Activated CD4-positive, alpha-beta T cell treated with anti-CD3 and anti-CD28 coated beads, Interleukin-2, Interleukin-6, amounts not matched to agents 100 ng/mL and 50 ng/mL, durations not matched to agents 16 hours and 8 hours (primary cell): ENCODE measurements at regions not wholly inside any gene's neighbourhood (a gene's known extent, or its start where the extent isn't known, plus 50 kb on each side); places are given as distances from the start of the nearest gene placed in this dataset.
"Not testable (repeated sequence)": the region's sequence is repeated elsewhere in the genome, so short reads cannot be mapped to it uniquely, and the experiment has no call there.

Source experiments
- DNase-seq: peaks from one replicate; pipeline ENCODE4 v3.0.0-alpha.2; 2020

DNA sequence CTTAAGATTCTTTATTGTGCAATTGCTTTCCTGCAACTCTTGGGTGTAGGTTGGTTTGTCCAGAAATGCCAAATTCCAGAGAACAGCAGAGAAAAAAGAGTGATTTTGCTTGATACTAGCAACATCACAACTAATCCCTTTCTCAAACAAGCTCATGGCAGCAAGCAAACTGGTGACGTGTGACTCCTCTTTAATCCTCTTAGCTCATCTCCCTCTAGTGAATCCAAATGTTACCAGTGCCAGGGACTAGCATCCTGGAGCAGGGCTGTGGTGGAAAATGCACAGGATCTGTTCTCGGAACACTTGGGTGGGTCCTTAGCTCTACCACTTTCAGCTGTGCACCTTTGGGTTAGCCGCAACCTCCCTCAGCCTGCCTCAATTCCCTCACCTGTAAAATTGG lies 204.0 kb upstream of the CCL2 start:
- no peak for DNase-seq

GRCh38 chr17:34054495-34054894 lies 200.6 kb upstream of the CCL2 start:
- DNase-seq = no peak

DNA sequence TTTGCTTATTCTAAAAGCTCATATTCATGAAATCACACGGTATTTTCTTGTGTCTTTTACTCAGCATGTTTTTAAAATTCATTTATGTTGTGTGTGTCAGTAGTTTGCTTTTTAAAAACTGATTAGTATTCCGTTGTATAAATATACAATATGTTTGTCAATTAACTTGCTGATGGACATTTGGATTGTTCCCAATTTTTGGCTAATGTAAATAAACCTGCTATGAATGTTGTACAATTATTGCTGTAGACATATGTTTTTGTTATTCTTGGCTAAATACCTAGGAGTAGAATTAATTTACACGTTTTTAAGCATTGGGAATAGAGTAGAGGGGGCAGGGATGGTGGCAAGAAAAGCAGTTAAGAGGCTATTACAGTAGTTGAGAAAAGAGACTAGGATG lies 199.5 kb upstream of the CCL2 start:
- DNase-seq = no peak

DNA sequence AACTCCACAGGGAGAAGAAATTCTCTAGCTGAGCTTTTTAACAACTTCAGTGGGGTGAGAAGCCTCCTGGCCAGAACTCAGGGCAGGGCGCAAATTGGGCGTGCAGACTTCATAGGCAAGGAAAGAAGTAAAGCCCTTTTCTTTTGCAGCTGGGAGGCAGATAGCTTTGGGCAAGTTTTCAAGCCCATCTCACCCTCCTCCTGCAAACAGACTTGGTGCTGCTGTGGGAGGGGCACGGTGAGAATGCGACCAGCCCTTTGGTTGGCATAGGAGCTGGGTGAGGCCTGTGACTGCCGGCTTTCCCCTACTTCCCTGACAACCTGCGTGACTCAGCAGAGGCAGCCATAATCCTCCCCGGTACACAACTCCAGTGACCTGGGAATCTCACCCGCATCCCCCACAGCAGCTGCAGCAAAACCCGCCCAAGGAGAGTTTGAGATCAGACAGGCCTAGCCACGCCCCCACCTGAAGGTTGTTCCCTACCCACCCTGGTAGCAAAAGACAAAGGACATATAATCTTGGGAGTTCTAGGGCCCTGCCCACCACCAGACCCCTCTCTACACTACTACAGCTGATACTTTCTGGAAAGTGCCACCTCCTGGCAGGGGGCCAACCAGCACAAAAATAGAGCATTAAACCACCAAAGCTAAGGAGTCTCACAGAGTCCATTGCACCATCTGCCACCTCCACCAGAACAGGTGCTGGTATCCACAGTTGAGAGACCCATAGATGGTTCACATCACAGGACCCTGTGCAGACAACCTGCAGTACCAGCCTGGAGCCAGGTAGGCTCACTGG lies 195.5 kb upstream of the CCL2 start:
- no peak for DNase-seq

DNA sequence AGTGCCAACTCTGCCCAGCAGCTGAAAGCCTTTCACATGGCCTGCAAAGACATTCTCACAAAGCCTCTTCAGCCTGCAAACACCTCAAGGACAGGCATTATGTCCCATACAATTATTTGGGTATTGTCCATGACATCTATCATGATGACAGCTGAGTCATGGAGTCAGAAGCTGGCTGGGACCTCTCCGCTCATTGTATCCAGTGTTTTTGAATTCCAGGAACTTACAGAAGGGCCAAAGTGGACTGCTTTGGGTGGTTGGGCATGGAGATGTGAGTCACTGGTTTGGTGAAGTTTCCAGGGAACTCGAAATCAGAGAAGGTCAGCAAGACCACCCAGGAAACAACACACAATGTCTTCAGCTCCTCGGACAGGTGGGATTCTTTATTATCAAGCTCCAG lies 188.6 kb upstream of the CCL2 start:
- no peak for DNase-seq

- no peak for DNase-seq
These were observed 188.1 kb upstream of the CCL2 start for GRCh38 chr17:34067011-34067410.

- DNase-seq = no peak
These were observed 186.5 kb upstream of the CCL2 start for GRCh38 chr17:34068571-34068970.

DNA sequence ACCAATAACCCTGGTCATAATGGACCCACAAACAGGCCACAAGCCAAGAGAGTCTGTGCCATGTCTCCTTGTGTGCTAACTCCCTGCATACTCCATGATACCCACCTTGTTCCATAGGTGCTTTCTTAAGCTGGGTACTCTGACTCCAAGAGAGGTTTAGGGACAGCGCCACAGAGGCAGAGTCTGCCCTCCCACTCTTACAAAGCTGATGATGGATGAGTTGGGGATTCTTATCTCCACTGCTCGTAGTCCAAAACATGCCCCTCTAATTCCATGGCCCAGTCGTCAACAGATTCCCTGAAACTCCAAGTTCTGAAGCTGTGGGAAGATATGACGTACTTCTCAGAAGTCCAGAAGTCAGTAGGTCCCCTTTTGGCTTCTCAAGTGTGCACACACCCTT lies 184.4 kb upstream of the CCL2 start:
- no peak for DNase-seq

- no peak for DNase-seq
These were observed 183.1 kb upstream of the CCL2 start for GRCh38 chr17:34071886-34072420.

DNA sequence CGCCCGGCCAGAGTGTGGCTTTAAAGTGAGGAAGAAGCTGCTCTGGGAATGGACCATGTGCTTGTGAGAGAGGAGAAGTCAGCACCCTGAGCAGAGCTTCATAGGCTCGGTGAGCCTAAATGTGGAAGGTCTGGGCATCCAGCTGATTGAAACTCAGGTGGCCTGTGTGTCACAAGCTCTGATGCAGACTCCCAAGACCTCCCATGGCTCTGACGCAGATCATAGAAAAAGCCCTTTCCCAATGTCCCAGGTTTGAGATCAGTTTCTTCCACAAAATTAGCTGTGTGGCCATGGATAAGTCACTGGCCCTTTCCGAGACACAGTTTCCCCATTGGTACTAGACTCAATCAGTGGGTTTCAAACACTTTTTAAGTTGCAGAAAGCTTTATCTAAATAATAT lies 180.0 kb upstream of the CCL2 start:
- no peak for DNase-seq

GRCh38 chr17:34076743-34077631 lies 178.1 kb upstream of the CCL2 start:
- no peak for DNase-seq

- peak; percentile 1 for DNase-seq
These were observed 173.8 kb upstream of the CCL2 start for GRCh38 chr17:34081269-34081668.

- no peak for DNase-seq
These were observed 172.7 kb upstream of the CCL2 start for GRCh38 chr17:34082404-34082803.

GRCh38 chr17:34089042-34089441 lies 166.0 kb upstream of the CCL2 start:
- not testable (repeated sequence) for DNase-seq

DNA sequence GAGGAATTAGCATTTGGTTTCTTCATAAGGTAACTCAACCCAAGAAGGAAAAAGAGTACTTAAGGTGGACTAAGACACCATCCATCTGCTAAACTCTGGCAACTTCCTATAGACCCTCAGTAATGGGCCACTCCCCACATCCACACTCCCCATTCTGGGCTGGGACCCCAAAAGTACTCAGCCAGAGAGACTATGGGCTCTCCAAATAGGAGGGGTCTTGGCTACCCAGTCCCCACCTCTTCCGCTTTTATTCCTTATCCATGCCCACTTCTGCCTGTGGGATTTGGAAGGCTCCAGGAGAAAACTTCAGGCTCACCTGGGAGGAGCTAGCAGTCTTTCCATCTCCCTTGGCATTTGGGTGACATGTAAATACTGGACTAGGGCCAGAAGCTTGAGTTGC lies 164.5 kb upstream of the CCL2 start:
- no peak for DNase-seq

DNA sequence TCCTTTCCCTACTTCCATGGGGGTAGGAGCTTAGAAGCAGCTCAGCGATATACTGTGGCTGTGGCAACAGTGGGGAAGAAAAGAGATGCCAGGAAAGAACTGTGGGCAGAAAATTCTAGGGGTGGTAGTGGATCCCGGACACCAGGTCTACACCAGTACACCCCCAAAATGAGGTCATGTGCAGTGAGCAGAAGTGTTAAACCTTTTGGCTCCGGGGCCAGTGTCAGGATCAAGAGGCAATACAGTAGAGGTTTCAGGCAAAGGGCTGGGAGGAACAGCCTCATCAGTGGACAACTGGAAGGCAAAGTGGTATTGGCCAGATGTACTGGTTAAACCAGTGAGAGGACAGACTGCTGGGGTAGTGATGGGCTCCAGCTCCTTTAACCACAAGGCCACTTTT lies 163.1 kb upstream of the CCL2 start:
- DNase-seq = no peak

- no peak for DNase-seq
These were observed 160.0 kb upstream of the CCL2 start for GRCh38 chr17:34095106-34095505.

- DNase-seq = no peak
These were observed 156.4 kb upstream of the CCL2 start for GRCh38 chr17:34098699-34099098.

DNA sequence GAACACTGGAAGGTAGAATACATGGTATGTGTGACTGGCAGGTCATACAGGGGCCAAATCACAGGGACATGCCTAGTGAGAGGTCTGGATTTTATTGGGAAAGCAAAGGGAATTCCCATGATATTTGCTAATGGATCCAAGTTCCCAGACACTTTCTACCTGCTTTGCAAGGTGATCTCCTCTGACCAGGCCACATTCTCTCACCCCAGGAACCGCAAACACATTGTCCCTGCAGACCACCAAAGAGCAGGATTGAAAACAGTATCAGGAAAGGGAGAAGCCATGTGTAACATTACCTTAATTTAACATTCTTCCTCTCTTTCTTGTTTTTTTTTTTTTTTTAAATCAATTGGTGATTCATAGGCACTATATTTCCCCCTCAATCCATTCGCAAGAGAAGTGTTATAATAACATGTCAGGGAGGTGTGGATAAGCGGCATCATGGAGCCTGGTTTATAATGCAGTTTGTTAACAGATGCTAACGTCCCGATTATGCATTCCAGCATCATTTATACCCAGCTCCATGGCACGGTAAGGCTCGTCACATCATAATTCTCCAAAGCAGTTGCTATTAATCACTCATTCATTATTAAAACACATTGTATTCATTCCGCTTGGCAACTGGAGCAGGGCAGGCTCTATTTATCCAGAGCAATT lies 155.1 kb upstream of the CCL2 start:
- no peak for DNase-seq

DNA sequence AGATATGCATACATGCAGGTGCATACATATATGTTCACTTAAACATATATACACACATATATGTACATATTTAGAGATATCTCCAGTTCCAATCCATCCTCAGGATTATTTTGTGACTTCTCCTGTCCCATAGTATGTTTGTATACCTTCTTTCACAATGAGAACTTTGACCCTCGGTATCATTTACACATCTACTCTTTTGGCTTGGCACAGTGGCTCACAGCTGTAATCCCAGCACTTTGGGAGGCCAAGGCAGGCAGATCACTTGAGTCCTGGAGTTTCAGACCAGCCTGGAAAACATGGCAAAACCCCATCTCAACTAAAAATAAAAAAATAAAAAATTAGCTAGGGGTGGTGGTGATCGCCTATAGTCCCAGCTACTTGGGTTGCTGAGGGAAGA lies 148.1 kb upstream of the CCL2 start:
- DNase-seq = no peak

- DNase-seq = no peak
These were observed 144.8 kb upstream of the CCL2 start for GRCh38 chr17:34110315-34110714.

DNA sequence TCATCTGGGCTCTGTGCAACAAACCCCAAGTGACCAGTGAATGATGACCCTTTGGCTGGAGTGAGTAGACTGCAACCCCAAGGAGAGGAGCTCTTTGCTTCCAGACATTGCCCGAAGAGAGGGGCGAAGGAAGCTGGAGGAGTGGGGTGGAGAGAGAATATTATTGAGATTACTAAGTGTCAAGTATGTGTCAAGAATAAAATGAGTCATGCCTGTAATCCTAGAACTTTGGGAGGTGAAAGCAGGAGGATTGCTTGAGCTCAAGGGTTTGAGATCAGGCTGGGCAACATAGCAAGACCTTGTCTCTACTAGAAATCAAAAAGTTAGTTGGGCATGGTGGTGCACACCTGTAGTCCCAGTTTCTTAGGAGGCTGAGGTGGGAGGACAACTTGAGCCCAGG lies 142.0 kb upstream of the CCL2 start:
- DNase-seq = no peak

DNA sequence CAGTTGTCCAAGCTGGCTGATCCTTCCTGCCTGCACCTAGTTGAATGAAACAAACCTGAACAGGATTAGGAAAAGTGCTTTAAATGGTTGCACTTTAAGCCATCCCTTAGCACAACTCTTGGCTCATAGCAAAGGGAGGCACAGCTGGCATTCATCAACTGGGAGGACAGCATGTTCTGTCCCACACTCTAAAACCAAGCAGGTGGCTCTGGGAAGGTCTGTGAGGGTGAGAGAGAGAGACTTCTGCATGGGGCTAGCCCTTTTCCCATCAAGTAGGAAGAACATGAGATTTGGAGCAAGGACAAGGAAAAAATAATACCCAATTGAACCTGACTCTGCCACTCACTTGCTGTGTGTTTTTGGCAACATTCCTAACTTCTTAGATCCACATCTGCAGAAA lies 140.9 kb upstream of the CCL2 start:
- no peak for DNase-seq

GRCh38 chr17:34116306-34116705 lies 138.8 kb upstream of the CCL2 start:
- no peak for DNase-seq
